CD4-positive, alpha-beta T cell treated with Interleukin-6 for 4 hours (primary cell): ENCODE measurements at regions not wholly inside any gene's neighbourhood (a gene's known extent, or its start where the extent isn't known, plus 50 kb on each side); places are given as distances from the start of the nearest gene placed in this dataset.

Source experiments
- DNase-seq: peaks from one replicate; pipeline ENCODE4 v3.0.0-alpha.2; 2020; ENCODE audit warnings: mixed read lengths

DNA sequence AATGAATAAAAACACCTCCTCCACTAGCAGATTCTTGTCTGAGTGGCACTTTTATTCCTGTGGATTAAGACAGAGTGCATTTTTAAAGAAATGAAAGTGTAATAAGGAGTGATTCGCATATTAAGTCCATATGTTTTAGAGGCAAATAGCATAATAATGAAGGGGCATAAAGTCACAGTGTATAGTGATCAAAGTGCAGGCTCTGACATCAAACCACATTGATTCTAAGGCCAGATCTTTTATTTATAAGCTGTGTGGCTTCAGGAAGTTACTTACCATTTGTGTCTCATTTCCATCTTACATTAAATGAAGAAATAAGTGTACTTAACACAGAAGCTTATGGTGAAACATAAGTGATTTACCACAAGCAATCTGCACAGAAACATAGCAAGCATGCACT lies 332.8 kb downstream of the GASK1B start:
- DNase-seq = no peak

DNA sequence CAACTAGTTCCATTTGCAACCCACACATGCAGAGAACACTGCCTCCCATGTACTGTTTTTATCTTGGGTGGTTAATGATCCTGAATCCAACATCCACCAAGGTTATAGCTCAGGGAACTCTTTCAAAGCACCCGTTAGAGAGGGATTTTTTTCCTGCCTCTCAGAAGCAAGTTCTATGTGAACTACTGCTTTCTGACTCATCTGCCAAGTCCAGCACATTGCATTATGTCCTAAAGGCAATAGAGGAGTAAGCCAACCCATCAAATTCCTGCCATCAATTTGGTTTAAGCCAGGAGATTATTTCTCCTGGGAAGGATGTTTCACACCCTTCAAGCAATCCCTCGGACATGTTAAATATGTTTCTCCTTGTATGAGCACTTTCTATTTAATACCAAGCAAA lies 334.5 kb downstream of the GASK1B start:
- no peak for DNase-seq

DNA sequence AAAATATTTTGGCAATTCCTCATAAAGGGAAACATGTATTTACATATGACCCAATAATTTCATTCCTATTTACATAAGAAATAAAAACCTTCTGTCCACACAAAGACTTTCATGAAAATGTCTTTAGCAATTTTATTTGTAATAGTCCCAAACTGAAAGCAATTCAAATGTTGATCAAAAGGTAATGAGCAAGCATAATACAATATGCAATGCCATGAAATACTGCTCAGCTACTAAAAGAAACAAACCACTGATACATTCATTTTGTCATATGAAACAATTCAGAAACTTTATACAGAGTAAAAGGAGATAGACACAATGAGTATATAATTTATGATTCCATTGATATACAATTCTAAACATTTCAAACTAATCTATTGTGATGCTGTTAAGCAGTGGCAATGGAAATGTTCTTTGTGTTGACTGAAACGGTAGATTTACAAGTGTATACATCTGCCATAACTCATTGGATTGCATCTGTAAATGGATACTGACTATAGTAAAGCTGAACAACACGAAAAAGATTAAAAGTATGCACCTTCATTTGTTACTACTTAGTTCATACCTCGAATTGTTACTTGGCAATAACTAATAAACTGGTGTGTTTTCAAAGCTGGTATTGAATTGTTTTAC lies 335.6 kb downstream of the GASK1B start:
- DNase-seq = no peak

DNA sequence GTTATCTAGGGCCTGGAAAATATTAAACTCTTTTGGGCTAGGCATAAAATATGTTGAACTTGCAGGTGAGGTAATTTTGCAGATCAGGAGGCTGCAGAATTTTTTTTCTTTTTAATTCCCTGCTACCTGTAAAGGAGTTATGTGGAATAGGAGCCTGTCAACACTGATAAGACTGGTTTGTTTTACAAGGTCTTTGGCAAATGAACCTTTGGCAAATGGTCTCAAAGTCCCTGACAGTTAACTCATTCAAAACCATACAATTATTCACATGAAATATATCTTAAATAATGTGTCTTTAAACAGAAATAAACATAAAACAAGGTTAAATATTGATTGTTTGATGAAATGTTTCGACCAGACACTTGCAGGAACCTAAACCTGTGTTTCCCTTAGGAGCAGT lies 340.2 kb downstream of the GASK1B start:
- no peak for DNase-seq

DNA sequence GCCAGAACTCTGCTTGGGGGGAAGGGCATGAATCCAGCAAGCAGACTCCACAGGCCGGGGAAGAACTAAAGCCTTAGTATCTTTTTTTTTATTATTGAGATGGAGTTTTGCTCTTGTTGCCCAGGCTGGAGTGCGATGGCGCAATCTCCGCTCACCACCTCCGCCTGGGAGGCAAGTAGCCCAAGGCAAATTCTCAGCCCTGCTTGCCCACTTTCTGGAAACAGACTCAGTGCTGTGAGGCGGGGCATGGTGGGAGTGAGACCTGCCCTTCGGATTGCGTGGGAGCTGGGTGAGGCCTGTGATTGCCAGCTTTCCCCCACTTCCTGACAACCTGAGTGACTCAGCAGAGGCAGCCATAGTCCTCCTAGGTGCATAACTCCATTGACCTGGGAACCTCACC lies 348.8 kb downstream of the GASK1B start:
- no peak for DNase-seq

DNA sequence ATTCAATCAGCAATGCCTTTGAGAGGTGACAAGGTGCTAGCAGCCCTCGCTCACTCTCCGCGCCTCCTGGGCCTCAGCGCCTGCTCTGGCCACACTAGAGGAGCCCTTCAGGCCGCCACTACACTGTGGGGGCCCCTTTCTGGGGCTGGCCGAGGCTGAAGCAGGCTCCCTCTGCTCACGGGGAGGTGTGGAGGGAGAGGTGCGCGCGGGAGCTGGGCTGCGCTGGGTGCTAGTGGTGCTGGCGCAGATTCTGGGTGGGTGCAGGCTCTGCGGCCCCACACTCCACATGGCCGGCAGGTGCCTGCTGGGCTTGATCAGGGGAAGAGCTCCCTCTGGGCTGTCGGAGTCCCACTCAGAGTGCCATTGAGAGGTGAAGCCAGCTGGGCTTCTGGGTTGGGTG lies 351.0 kb downstream of the GASK1B start:
- DNase-seq = no peak

DNA sequence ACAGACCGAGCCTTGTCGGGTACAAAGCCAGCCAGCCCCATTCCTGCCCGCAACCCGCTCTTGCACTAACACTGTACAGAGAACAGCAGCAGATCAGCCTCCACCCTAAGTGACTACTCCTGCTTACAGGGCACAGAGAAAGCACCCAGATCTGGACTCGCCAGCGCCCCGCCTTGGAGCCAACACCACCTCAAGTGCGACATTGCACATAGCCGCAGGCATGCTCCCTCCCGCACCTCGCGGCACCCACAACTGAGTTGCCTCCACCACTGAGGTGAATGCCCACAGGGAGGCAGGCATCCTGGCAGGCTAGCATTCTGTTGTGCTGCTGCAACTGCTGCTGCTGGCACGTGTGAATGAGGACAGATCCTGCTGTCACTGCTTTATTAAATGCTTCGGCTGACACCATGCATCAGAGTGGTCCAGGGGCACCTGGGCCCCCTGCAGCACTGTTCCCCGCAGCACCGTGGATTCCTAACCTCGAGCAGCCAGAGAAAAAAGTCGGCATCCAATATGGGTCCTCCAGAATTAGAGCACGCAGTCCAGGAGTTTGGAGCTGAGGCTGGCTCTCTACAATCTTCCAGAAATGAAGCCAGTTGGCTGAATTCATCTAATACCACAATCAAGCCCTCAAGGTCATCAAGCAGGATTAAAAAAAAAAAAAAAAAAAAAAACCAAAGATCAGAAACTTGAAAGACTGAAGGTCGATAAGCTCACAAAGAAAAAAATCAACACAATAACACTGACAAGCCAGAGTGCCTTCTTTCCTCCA lies 352.9 kb downstream of the GASK1B start:
- DNase-seq = no peak

DNA sequence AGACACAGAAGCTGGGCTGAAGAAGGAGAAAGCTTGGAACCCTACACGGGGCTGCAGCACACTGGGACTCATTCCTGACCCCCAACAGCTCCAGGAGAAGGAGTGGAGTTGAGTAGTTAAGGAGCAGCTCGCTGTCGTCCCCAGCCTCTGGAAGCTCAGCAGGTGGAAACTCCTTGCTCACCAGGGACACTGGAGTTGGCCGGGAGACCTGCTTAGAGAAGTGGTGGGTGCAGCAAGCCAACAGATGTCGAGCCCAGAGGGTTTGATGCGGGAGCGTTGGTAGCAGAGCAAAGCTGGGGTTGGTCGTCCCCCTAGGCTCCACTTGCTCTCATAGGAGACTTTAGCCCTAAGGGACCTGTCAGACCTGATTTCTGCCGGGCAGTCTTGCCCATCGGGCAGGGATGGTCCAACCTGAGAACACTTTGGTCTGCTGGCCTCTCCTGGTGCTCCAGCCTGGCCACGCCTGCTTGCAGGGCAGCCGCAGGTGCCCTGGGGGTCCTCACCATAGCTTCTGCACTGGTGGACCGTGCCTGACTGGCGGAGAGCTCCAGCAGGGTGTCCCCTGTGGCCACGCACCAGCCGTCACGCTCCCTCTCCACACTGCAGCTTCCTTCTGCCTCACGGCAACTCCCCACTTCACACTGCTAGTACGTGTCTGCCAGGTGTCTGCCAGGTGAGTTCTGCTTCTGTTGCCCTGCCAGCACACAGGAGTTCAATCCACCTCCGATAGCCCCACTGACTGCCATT lies 353.7 kb downstream of the GASK1B start:
- DNase-seq = peak; percentile 1

DNA sequence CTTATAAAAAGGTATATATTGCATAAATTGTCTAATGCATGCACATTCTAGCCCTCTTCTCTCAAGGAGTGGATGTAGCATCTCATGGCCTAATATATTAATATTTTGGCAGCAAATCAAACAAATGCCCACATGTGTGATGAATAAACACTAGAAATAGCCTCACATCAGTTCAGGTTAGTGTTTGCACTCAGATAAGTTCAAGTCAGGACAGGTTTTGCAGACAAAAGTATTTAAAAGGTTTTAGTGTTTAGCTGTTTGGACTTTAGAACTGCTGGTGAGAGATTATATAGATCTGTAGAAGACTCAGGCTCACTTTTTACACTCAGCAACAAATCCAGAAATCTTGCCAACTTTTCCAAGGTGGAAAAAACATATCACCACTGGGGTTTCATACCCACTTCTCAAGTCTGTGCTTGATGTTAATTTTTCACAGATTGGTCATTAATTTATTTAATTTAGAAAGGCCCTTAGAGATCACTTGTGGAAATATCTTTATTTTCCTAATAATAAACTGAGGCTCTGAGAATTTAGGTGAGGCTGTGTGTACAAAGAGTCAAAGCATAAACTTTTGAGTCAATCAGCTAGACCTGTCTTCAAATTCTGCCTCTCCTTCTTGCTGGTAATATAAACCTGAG lies 362.6 kb downstream of the GASK1B start:
- no peak for DNase-seq

DNA sequence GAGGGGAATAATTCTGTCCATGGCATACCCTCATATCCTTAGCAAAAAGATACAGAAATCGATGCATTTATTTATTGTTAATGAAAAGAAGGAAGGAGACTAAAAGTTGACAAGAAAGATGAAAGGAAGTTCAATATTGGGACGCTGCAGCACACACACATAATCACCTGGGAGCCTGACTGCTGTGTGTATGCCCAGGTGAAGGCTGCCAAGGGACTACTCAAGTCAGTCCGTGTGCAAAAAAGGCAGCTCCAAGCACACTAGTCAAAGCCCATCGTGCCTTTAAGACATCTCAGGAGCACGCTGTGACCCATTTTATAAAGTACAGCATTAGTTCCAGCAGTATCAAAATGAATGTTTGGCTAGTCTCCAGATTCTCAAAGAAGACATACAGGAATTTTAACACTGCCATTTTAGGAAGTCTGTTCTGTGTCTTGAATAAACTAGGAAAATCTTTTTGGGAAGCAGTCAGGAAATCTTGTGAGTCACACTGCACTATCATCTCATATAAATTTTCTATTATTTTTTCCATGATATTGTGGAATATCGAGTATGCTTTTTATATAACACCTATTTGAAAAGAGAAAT lies 363.9 kb downstream of the GASK1B start:
- DNase-seq = no peak

DNA sequence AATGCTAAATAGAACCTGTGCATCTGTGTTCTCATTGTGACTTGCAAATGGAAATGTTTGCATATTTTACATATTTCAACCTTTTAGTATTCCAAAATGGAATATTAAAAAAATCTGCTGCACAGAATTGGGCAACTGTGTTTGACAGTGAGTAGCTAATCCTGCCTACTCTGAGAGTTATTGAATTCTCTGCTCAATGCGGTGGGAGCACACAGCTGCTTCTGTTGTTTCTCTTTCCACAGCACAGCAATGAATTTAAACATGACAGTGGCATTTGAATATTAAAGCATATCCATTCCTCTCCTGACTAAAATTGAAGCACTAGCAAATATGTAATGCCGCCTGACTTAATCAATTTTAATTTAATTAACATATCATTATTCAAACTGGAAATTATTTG lies 366.6 kb downstream of the GASK1B start:
- DNase-seq = no peak

DNA sequence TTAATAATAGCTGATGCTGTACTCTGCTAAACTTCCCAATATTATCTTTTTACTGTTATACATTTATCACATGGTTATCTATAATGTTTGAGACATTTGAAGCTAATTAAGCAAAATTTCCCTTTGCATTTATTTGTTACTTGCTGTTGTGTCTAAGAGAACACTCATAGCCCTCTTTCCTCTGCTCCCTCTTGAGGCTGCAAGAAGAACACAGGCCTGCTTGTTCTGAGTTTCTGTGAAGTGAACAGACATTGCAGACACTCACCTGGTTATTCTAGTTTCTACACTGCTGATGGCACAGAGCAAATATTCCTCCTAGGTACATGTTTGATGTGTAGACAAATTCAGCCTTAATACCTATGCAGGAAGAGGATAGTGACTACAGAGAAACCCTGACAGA lies 367.8 kb downstream of the GASK1B start:
- no peak for DNase-seq

DNA sequence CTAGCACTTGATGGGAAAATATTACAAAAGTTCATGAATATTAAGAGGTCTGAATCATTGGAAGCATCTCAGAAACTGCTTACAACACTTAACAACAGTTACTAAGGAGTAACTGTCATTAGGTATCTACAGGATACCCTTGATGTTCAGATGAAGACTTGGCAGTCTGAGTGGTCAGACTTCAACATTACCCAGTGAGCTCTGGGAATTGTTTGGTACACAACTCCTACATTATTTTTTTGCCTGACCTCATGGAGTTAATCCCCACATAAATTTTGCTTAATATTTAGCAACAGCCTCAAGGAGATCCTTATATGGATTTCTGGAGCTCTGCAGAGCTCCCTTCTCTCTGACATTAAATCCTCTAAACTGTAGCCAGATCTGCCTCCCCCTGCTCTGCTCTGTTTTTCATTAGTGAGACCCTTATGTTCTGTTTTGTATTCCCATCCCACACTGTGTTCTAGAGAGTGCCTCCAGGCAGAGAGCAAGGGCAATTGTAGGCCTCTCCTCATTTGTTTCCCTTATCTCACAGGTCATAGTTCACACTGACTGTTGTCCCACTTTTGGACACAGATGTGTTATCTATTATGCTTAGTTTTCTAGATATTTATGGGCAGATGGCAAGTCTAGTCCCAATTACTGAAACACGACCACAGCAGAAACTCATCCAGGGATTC lies 368.8 kb downstream of the GASK1B start:
- no peak for DNase-seq

DNA sequence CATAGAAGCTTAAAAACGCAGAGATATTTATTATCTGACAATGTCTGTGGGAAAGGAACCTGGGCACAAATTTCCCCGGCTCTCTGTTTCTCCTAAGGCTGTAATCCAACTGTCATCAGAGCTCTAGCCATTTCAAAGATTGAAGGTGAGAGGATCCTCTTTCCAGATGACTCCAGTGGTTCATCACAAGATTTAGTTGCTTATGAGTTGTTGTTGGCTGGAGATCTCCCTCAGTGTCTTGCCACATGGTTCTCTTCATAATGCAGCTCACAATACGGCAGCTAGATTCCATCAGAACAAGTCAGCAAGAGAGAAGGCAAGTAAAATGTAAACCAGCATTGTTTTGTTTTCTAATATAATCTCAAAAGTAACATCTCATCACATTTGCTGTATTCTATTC lies 369.4 kb downstream of the GASK1B start:
- no peak for DNase-seq

DNA sequence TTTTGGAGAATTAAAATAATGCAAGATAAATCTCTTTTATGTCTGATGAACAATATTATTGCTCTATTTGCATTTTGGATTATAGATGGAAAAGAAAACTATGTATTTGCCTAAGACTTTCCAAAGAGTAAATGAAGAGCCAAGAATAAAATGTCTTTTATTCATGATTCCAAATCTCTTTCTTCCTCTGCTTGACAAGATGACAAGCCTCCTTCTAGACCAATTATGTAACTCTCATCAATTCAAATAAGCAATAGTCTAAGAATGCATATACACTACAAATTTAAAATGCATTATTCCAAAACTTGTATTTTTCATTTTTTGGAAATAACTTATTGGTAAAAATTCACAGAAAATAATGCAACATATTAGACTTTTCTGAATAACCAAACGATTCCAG lies 377.3 kb downstream of the GASK1B start:
- no peak for DNase-seq

DNA sequence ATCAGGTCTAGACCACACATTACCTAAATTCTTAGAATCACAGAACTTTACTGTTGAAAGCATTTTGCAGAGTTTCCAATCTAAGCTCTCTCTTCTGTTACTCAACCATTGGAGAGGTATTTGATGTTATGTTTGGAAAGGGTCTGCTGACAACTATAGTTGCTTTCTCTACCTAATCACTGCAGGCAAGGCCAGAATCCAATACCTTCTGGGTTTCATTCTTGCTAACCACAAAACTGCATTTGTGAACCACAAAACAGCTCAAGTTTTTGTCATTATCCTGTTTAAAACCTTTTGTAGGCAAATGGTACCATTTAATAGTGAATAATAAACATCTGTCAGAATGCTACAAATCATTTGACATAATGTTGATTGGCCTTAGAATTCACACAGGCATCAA lies 380.1 kb downstream of the GASK1B start:
- no peak for DNase-seq

DNA sequence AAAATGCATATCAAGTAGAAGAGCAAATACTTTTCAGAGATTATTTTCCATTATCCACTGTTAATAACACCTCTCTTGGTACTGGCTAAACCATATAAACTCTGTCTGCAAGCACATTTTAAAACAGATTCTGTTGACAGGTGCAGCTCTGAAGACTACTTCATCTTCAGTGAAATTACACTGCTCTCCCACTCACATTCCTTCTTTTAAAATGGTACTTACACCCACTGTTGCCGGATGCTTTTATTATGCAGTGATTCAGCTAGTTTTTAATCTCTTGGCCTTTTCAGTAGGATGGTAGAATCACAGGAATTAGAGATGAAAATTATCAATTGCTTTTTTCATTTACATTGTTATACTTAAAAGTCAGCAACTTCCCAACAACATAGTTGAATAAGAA lies 381.6 kb downstream of the GASK1B start:
- DNase-seq = no peak

DNA sequence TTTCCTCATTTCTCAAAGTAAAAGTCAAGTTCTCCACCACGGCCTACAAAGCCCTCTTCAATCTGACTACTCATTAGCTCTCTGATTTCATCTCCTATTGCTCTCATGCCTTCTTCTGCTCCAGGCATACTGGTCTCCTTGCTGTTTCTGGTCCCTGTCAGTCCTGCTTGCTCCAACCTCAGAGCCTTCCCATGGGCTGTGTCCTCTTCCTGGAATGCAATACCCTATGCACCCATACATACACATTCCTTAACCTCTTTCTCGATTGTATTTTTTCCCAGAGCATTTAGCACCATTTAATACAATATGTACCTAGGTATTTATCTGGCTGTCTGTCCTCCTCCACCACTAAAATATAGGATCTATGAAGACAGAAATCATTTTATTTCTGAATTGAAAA lies 385.2 kb downstream of the GASK1B start:
- no peak for DNase-seq

DNA sequence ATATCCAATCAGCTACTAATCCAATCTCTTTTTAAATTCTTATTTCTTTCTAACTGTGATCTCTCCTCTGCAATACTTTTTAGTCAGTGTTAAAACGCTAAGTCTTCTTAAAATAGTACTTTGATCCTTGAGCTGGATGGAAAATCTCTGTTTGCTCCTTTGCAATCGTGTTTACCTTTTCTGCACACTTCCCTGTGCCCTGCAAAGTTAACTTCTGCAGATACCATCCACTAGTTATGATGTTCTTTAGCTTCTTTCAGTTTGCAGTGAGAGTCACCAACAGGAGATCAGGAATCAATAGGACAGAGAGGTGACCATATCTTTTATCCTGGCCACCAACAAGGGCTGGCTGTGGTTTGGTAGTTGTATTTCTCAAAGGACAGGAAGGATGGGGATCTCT lies 391.5 kb downstream of the GASK1B start:
- no peak for DNase-seq

DNA sequence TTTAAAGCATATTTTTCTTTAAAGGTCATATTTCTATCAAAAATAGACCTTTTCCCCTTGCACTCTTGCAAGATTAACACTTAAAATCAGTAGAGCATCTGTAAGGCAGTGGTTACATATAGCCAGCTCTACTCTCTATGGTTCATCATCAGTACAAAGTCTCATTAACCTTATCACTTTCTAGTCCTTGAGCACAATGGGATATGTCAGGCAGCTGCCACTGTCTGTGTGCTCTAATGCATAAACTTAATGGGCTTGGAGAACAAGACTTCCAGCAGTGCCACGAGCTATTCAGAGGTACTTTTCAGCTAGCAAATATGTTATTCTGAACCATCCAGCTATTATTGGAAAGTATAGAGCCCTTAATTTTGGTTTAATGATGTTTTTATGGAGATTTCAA lies 393.7 kb downstream of the GASK1B start:
- no peak for DNase-seq

DNA sequence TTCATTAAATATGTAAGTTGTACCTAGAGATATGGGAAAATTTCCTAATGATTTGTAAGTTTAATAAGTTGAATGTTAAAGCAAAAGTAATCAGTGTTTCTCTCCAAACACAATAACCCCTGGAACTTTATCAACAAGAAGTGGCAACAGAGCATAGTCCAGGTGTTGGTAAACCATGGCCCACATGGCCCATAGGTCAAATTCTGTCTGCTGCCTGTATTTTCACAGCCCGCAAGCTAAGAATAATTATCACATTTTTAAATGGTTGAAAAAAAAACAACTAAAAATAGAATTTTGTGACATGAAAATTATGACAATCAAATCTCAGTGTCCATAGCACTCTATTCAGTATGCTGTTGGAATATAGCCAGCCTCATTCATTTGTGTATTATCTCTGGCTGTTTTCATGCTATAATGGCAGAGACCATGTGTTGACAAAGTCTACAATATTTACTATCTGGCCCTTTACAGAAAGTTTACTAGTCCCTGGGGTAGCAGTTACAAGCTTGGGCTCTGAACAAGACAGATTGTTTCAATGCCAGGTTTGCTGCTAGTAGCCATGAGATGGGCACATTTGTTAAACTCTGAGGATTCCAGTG lies 395.8 kb downstream of the GASK1B start:
- no peak for DNase-seq

DNA sequence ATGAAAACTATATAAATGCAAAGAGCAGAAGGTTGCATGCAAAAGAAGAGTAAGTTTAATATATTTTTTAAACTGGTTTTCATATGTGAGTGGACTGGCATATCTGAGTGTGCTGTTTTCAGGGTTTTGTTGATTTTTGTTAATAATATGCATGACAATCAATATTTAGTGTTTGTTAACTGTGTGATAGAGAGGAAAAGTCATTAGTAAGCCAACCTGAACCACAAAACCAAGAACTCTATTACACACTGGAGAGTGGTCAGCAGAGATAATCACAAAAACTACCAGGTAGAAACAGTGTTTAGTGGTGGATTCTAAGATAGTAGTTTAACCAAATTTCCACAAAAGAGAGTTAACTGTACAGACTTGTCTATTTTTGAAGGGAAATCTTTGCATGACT lies 396.9 kb downstream of the GASK1B start:
- no peak for DNase-seq
